NCI-H2227 (cell line): ENCODE measurements at regions not wholly inside any gene's neighbourhood (a gene's known extent, or its start where the extent isn't known, plus 50 kb on each side); places are given as distances from the start of the nearest gene placed in this dataset.
"Not testable (repeated sequence)": the region's sequence is repeated elsewhere in the genome, so short reads cannot be mapped to it uniquely, and the experiment has no call there.

ENCODE experiments used
- DNase-seq: peaks from one replicate; lab custom pipeline; 2025; ENCODE audit not compliant: unreplicated experiment; lab: John Stamatoyannopoulos, UW

DNA sequence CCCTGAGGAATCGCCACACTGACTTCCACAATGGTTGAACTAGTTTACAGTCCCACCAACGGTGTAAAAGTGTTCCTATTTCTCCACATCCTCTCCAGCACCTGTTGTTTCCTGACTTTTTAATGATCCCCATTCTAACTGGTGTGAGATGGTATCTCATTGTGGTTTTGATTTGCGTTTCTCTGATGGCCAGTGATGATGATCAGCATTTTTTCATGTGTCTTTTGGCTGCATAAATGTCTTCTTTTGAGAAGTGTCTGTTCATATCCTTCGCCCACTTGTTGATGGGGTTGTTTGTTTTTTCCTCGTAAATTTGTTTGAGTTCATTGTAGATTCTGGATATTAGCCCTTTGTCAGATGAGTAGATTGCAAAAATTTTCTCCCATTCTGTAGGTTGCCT, 223.5 kb downstream of the MAF start:
- not testable (repeated sequence) for DNase-seq

DNA sequence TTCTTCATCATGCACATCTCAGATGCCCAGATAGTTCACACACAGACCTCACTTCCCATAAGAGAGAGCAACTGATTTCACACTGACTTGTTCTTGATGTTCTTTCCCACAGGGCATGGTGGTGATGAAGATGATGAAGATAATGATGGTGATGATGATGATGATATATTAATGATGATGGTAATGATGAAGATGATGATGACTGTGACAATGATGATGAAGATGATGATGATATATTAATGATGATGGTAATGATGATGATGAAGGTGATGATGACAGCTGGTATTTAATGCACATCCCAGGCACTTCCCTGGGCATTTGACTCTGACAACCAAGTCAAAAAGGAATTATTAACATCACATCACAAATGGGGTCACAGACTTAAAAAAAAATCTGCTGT, 225.2 kb downstream of the MAF start:
- no peak for DNase-seq

DNA sequence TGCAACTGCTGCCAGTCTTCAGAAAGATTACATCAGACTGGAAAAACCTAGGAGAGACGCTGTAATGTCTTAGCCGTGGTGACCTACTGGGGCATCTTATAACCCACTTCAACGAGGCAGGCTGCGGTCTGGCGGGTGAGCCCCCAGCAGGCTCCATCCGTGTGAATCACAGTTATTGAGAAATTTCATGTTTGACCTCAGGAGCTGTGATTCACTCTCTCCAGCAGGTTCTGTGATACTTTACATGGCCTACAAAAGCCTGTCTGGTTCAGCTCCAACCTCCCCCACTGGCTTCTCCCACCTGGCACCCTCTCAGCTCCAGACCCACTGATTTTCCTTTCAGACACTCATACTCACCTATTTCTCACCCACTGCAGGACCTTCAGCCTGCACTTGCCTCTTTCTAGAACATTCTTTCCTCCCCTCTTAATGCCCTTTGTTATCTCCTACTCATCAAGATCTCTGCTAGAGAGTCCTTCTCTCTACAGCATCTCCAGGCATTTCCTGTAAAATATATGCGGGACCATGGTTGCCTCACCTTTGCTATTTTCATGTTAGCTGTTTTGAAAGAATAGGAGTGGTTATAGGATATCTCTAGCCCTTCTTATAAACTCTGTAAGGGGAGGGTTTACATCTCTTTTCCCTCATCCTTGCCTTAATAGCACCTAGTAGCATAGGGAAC, 227.9 kb downstream of the MAF start:
- DNase-seq, result no peak

DNA sequence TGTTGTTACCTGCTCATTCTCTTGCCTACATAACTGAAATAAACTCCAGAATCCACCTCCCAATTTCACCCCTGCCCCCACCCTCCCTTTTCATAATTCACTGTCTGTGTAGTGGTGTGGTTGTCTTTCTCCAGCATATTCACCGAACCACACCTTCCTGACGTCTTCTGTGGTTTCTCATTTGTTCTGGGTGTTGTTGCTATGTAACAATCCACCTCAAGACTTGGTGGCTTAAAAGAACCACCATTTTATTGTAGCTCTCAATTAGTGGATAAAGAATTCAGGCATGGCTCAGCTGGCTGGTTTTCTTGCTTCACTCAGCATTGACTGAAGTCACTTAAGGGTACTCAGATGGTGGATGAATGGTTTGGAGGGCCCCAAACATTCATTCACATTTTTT, 229.8 kb downstream of the MAF start:
- no peak for DNase-seq

DNA sequence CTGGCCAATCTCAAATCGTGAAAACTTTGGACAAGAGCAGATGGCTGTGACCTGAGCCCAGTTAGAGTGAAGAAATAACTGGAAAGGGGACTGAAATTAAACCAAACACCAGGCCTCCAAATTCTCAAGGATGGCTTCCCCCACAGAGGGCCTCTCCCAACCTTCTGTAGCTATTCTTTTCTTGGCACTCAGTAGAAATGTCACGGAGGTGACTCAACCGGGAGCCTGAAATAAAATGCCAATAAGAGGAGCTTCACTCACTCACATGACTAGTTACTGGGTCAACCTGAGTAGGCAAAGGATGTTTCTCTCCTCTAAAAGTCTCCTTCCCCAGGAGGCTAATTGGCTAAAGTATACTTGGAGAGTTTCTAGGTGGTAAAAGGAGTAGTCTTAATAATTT, 230.7 kb downstream of the MAF start:
- no peak for DNase-seq

DNA sequence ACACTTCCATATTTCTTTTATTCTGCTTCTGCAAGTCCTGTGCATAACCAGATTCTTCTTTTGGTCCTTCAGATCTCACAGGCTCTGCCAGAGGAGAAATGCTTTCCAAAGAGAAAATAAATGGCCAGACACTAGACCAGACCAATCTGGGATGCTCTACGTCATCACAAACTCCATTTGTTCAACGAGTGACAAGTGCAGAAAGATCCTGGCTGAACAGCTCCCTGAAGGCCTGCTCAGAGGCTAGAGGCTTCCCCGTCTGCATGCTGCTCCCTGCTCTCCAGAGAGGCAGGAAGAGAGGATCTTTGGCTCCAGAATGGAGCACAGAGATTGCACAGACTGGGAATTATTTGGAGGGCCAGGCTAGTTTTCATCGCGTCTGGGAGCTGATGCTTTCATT, 232.7 kb downstream of the MAF start:
- DNase-seq, result no peak

DNA sequence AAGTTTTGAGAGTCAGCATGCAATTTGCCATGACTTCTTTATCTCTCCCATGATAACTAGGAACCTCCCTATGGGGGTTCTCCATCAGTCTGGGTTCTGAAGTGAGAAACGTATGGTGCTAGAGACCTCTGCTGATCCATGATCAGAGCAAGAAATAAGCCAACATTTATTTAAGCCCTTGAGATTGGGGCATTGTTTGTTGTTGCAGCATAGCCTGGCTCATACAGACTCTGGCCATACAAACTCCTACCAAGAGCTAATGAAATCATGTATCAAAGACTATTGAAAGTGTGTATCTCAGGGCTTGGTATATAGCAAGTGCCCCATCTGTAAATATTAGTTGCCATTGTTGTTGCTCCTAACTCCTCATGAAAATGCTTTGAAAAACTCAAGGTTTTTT, 233.9 kb downstream of the MAF start:
- no peak for DNase-seq

DNA sequence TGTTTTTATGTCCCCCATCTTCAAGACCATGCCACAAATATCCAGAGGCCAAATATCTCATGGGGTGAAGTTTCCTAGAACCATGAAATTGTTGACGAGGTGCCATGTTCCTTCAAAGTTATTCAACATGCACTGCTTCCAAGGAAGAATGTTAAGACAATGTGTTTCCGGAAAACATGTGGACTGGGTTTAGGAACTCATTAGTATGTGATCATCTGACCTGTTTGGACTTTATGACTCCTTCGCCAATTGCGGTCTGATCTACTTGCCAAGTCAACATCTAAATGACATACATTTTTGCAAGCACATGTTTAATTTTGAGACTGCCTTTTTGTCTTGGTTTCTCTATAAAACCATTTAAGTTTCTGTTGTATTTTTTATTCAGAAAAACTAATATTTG, 234.8 kb downstream of the MAF start:
- no peak for DNase-seq

DNA sequence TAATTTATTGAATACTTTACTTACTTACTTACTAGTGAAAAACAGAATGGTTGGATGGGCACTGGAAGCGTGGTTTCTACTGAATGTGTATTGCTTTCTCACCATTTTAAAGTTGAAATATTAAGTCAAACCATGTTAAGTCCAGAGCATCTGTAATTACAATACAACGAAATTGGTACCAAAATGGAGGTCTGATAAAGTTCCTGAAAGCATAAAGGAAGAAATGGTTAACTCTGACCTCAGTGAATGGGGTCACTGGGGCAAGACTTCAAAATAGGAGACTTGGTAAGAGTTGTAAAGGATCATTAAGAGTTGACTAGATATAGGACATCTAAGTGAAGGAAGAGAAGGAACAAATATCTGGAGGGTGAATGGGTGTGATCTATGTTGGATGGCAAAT, 237.1 kb downstream of the MAF start:
- no peak for DNase-seq

DNA sequence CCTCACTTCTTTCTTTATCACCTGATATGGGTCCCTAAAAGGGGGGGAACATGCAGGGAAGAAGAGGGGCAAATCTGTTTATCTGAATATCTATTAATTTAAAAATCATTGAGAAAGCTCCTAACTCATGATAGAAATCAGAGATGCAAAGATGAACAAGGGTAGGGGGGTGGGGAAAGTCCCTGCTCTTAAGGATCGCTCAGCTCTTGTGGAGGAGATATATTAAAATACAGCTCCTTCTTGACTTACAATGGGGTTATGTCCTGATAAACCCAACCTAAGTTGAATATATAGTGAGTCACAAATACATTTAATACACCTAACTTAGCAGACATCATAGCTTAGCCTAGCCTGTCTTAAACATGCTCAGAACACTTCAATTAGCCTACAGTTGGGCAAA, 237.5 kb downstream of the MAF start:
- DNase-seq, result no peak

DNA sequence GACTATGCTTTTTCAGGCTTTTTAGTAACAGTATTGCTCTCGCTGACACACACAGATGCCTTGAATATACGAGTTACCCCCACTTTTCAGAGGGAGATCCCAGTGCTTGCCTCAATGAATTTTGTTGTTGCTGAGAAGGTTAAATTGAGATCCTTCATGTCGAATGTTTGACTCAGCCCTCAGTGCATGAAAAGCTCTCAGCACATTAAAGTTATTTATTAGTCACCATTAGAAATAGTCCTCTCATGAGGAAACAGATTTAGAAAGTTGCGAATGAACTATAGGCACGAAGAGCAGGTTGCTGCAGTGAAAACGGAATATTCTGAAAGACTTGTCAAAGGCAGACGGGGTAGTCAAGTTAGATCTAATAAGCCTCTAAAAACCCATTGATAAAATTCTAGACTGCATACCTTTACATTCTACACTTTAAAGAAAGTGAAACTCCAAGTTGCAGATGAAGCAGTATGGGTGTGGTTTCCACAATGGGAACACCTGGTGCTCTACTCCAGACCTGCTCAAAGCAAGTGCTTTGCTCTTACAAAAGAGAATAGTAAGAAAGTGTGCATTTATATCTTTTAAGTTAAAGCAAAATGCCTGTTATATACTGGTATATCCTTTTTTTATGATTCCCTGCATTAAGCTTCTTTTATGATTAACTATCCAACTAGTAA, 238.1 kb downstream of the MAF start:
- DNase-seq, result no peak

DNA sequence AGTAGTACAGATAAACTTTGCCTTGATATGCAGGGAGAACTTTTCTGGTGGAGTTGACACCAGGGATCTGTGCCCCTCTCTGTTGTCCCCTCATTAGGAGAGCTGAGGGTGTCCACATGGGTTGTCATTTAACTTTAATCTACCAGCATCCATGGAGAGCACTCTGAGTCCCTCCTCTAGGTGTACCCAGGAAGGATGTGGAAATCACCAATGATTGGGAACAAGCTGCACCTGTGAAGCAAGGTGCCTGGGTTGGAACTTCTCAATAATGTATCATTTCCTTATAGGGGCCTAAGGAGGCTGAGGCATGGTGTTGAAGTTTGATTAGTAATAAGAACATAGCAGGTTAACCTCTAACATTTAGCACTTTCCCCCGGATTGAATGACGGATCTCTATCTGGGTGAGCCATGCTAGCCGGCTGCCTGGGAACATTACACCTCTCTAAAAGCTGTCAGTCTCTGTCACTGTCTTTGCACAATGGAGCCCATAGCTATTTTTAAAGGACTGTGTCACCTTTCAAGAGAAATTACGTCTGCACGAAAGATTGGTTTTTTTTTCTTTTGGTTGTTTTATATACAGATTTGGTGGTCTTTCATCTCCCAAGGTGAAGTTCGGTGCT, 239.3 kb downstream of the MAF start:
- no peak for DNase-seq

DNA sequence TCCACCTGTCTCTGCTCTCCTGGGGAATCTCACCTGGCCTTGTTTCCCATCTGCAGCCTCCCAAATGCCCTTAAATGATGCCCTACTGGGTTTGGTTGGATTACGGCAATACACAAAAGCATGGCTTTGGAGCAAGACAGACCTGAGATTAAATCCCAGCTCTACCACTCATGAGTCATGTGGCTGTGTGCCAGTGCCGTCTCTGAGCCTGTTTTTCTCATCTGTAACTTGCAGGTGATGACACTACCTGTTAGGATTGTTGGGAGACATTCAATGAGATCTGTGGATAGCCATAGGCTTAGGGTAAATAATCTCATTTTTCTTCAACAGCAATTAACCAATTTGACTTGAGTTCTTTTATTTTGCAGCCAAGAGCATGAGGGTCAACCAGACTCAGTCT, 240.3 kb downstream of the MAF start:
- DNase-seq, result no peak

DNA sequence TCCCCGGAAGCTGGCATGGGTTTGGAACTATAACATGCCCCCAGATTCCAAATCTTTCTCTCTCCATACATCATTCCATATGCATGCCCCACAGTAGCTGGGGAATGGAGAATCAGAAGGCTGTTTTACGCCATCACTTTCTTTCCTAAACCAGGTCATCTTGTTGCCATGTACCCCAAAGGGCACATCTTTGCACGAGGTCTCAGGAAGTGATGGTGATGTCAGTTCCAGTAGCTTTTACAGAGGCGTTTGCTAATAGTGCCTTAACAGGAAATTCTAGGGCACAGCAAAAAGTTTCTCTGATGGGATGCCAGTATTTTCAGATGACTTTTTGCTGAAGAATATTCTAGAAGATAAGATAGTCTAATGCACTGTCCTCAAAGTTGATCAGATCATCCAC, 241.5 kb downstream of the MAF start:
- no peak for DNase-seq

DNA sequence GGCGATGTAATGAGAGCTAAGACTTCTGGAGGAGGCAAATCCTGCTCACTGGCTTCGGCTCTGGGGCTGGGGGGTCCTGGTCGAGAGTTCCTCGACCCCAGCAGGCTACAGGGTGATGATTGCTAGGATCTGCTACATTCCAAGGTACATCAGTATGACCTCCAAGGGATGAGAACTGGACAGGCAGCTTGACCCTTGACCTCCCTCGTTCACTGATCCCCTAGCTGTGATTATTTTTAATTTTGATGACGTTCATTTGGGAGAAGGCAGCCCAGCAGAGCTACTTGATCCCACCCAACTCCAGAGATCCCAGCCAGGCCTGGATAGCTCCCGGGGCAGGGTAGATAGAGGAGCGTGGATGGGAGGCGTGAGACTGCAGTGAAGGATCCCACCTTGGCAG, 242.3 kb downstream of the MAF start:
- no peak for DNase-seq

DNA sequence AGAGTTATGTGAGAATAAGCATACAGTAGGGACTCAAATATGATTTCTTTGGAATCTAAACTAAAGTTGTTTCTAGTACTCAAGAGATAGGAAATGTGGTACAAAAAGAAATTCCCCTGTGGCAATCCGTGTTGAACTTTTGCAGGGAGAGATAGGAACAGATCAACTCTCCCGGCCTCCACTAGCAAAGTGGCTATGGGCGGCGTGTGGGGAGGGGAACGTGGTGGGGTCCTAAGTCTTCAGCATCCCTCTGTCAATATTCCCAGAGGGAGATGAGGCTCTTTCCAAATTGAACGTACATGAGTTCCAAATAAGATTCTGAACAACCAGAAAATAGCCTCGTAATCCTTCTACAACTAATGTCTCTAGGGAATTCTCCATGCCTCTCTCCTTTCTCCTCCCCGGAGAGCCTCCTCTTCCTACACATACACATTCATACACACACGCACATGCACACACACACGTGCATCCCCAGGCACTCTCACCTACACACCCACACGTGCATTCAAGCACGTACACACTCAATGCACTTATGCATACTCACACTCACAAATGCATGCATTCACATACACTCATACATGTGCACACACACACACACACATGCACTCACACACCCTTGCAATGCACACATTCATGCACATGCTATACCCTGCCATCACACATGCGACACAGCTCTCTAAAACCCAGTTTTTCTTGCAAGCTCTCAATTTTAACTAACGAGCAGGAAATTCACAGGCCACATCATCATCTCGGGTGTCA, 244.8 kb downstream of the MAF start:
- no peak for DNase-seq

DNA sequence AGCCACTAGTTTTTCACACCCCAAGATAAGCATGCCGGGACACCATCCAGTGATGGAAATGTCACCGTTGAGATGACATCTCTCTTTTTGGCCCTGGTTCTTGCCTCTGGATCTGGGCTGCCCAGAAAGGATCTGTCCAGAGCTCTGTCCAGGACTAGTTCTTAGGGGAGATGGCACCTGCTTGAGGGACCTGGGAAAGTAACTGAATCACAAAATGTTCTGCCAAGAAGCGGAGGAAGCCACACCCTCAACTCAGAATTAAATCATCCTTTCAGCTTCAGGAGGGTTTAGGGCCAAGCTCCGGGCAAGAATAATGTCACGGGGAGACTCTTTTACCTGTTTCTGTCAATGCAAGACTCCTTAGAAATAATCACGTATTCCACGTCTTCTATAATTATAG, 248.6 kb downstream of the MAF start:
- DNase-seq, result no peak

DNA sequence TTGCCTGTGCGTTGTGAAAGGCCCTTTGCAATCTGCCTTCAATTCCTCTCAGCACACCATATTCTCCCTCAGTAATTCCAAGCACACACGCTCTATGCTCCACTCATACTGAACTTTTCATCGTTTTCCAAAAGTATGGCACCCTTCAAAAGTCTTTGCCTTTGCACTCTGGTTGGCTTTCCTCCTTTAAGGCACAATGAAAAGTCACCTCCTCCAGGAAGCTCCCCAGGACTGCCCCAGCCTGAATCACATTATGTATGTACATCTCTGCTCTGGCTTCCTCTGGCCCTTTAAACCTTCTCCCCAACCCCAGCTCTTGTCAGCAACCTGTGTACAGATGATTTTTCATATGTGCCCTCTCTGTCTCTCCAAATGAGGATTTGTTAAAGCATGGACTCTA, 250.7 kb downstream of the MAF start:
- no peak for DNase-seq

DNA sequence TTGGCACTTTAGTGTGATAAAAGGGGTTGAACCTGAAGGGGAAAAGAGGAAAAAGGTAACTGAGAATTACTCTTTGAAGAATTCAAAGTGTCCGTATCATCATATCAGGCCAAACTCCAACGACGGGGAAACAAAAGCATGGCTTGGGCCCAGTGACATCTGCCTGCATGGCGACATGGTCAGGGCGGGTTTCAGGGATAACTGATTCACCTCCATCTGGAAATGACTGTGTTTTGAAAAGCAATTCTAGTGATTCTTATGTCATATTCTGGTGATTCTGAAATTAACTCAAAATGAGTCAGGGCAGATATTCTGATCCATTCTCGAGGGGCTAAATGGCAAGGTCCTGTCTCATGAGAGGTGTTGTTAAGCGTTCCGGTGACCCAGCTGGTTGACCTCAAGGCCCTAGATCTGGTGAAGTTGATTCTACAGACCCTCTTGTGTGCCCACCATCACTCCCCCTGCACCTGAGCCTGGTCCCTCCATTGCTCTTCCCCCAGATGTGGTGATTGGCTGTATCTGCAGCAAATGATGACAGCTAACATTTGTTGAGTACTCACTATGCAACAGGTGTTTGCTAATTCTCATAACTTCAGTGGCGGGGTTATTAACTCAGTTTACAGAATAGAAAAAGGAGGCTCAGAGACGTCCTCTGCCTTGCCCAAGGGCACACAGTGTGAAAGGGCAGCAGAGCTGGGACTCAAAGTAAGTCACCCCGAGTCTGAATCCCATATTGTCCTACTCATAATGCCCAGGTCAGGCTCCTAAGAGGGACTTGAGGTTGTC, 251.8 kb downstream of the MAF start:
- DNase-seq, result no peak

DNA sequence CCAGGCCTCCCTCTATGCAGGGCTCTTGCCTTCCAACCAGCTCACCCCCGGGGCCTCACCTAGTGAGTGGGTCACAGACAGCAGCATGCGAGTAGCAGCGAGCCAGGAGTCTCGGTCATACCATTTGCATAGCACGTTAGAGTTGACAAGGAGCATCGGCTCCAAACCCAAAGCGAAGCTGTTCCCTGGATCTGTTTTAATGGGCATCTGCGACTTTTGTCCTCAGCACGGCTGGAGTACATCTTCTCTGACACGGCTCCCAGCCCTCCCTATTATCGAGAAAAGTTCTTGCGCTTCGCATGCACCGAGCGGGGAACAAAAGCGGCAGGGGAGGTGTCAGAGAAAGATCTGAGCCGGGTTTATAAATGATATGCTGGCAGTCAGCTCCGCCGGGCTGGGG, 253.3 kb downstream of the MAF start:
- DNase-seq, result peak; percentile 2

DNA sequence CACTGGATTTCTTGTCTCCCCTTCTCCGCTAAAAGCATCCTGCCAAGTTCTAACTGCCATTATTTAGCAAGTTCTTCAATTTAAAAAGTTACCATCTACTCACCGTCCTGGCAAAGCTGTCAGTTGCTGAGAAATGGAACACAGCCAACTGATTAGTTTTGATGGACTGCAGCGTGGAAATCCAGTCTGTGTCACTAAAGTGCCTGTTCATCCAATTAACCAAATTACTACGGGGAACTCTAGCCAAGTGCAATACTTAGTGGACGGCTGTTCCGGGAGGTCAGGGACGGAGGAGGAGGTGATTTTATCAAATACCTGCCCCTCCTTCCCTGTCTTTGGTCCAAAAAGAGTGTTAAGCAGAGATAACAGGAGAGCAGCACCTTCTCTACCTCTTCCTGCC, 260.7 kb downstream of the MAF start:
- no peak for DNase-seq
